ENCODE measurements at regions not wholly inside any gene's neighbourhood (a gene's known extent, or its start where the extent isn't known, plus 50 kb on each side); places are given as distances from the start of the nearest gene placed in this dataset.
A peak's percentile ranks its signal among the peaks of the same experiment; 100 is the strongest.
"Not testable (repeated sequence)": the region's sequence is repeated elsewhere in the genome, so short reads cannot be mapped to it uniquely, and the experiment has no call there.

DNA sequence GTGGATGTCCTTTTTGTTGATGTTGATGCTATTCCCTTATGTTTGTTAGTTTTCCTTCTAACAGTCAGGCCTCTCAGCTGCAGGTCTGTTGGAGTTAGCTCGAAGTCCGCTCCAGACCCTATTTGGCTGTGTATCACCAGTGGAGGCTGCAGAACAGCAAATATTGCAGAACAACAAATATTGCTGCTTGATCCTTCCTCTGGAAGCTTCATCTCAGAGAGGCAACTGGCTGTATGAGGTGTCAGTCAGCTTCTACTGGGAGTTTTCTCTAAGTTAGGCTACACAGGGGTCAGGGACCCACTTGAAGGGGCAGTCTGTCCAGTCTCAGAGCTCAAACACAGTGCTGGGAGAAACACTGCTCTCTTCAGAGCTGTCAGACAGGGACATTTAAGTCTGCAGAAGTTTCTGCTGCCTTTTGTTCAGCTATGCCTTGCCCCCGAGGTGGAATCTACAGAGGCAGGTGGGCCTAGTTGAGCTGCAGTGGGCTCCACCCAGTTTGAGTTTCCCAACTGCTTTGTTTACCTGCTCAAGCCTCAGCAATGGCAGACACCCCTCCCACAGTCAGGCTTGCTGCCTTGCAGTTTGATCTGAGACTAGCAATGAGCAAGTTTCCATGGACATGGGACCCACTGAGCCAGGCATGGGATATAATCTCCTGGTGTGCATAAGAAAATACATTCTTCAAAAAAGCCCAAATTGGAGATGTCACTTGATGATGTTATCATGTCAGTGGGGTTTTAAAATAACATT is 99.5 kb downstream of the KDM5D start:
- no peak for DNase-seq (ENCODE audit: low read depth)

DNA sequence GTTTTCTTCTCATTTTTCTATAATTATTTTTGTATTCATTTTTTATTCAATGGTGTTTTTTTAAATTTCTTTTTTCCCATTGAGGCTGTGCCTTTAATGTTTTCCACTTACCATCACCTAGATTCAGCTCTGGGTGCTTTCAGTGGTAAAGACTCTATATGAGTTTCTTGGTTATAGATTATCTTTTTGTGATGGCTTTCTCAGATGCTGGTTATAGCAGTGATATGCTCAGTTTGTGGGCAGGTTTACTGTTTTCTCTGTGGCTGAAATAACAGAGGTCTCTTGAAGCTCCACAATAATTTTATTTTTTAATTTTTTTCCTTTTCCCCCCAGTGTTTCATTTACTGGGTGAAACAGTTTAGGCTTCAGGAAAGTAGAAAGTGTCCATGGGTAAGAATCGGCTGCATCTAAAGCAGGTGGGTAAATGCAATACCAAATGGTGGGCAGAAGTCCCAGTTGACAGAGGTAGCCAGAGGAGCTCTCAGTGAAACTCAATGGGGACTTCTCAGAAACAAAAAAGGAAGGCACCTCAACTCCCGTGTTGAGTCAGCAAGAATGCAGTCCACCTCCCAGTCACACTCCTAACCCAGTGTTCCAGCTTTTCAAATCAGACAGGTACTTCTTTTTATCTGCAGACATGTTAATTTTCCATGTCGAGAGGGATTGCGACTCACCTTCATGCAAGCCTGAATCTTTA is 106.7 kb downstream of the KDM5D start:
- no peak for DNase-seq (ENCODE audit: low read depth)

DNA sequence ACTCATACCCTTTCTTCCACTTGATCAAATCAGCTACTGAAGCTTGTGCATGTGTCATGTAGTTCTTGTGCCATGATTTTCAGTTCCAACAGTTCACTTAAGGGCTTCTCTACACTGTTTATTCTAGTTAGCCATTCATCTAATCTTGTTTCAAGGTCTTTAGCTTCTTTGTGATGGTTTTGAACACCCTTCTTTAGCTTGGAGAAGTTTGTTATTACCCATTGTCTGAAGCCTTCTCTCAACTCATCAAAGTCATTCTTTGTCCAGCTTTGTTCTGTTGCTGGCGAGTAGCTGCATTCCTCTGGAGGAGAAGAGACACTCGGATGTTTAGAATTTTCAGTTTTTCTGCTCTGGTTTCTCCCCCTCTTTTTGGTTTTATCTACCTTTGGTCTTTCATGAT is 115.6 kb downstream of the KDM5D start:
- no peak for DNase-seq (ENCODE audit: low read depth)

- DNase-seq (ENCODE audit: low read depth): no peak
Measured at GRCh38 chrY:19622392-19622791, 122.1 kb downstream of the KDM5D start.

DNA sequence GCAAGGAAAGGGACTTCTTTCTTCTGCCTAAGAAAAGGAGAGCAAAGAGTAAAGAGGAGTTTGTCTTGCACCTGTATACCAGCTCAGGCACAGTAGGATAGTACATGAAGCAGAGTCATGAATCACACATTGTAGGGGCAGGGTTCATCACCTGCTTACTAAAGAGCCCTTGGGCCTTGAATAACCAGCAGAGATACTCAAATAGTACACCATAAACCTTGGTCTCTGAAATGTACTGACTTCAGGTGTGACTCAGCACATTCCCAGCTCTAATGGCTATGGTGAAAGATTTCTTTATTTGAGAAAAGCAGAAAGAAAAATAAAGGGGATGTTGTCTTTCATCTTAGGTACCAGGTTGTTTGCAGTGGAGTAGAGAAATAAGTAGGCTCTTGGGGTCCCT is 122.8 kb downstream of the KDM5D start:
- no peak for DNase-seq (ENCODE audit: low read depth)

GRCh38 chrY:19601113-19601512 is 143.4 kb downstream of the KDM5D start:
- no peak for DNase-seq (ENCODE audit: low read depth)

DNA sequence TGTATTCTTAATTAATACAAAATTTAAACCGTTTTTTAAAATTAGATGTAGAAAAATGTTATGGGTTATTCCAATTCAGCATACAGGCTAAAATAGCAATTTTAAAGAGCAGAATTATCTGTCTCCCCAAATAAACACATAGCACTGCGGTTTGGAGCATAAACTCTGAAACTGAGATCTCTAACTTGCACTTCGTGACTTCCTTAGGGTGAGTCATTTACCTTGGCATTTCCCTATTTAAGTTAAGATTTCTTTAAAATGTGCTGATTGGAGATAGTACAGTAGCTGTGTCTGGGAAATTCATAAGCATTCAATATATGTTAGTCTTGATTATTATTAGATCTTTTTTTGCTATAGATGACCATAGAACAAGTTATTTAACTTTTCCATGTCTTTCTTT is 143.8 kb downstream of the KDM5D start:
- no peak for DNase-seq (ENCODE audit: low read depth)

DNA sequence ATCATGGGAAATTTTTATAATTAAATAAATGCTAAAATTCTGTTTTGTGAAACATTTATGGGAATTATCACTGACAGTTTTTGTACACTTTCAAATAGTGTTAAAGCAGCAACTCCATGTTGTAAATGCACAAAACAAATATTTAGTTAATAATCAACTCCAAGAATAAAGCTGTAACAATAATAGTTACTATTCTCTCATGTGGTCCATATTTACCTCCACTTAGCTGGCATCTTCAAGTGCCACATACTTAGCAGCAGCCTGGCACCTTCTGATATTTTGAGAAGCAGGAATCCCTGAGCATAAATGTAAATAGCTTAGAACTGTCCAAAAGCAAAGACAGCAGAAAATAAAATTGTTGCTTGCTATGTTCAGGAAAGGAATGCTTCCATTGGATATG is 154.3 kb downstream of the KDM5D start:
- DNase-seq (ENCODE audit: low read depth): no peak

DNA sequence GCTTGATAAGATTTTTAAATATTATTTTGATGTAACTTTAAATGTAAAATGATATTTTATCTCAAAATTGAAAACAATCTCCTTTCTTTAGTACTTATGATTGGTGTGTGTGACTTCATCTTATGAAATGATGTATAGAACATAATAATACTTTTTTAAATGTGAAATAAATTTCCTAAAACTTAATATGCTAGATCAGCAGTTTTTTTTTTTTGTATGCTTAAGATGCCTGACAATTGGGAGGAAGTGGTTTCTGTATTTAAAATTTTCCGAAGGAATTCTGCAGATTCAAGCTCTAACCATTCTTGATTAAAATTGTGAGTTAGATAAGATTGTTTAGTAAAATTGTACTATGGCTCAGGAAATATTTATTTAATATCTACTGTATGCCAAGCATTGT is 154.9 kb downstream of the KDM5D start:
- DNase-seq (ENCODE audit: low read depth): no peak

DNA sequence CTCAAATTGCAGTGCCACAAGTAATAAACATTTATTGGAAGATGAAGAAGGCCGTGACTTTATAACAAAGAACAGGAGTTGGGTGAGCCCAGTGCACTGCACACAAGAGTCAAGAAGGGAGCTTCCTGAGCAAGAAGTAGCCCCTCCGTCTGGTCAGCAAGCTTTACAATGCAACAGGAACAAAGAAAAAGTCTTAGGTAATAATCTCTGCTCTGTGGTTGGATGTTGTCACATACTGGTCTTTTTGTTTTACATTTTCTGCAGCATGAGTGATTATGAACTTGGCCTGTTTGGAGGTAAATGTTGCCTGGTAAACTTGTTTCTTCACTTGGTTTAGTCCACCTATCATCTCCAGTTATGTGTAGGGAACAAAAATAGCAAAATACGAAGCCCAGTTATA is 157.2 kb downstream of the KDM5D start:
- no peak for DNase-seq (ENCODE audit: low read depth)

GRCh38 chrY:19580990-19581389 is 163.5 kb downstream of the KDM5D start:
- DNase-seq (ENCODE audit: low read depth): not testable (repeated sequence)

DNA sequence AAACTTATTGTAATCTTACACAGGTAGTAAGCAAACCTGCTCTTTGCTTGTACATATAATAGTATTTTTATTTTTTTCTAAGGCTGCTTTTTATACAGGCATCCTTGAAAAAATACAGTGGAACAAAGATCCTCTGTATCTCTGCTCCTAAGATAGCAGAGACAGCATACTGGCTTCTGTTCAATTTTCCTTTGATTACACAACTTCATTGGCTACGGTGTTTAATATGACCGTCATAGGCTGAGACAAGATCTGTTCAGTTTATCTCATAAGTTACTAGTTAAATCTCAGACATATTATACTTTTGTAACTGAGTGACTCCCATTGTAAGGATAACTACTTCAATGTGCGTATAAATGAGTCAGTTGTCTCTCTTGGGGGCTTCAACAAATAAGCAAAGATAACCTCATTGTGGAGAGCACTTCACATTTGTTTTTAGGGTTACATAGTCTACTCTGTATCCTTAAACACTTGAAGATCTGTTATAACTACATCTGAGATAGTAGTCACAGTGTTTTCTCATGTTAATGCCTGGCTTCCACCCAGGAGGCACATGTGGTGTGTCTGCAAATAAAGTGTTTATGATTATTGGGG is 166.1 kb downstream of the KDM5D start:
- DNase-seq (ENCODE audit: low read depth): no peak

DNA sequence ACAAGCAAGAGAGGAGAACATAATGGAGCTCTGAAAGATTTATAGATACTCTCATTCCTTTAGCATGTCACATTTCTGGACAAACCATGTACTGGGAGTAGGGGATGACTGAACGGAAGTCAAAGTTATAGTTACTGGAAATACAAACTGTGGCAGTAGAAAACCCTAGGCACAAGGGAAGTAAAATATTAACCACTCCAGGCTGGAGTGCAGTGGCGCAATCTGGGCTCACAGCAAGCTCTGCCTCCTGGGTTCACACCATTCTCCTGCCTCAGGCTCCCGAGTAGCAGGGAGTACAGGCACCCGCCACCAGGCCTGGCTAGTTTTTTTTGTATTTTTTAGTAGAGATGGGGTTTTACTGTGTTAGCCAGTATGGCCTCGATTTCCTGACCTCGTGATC is 167.3 kb downstream of the KDM5D start:
- DNase-seq (ENCODE audit: low read depth): no peak

- DNase-seq (ENCODE audit: low read depth): no peak
Measured at GRCh38 chrY:19574939-19575338, 169.6 kb downstream of the KDM5D start.

DNA sequence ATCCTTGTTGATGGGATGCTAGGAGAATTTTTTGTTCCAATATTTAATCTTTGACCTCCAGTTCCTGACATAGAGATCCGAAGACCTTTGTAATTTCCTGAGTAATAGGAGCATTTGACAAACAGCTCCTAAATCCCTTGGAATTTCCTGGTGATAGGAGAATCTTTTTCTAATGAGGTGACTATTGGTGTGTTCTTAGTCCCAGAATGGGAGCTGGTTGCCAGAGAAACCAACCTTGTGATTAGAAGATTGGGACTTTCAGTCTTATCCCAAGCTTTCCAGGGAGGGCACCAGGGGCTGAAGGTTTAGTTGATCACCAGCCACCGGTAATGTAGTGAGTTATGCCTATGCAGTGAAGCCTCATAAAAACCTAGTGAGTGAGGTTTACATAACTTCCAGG is 170.9 kb downstream of the KDM5D start:
- no peak for DNase-seq (ENCODE audit: low read depth)

DNA sequence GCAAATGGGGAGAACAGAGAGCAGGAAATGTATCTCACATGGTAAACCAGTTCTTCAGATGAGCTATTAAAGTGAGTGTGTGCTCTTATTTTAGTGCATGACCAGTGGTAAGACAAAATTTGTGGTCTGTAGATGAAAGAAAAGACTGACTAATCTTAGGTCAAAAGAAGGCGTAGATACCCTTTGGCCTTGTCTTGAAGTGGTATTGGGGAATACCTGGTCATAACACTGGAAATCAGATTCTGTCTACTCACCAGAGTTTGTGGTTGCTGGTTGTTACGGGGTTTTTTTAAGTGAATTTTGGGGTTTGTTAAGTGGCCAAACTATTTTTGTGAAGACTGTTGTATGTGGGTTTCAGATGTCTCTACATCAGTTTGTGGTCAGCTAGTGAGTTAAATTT is 173.5 kb downstream of the KDM5D start:
- DNase-seq (ENCODE audit: low read depth): no peak

DNA sequence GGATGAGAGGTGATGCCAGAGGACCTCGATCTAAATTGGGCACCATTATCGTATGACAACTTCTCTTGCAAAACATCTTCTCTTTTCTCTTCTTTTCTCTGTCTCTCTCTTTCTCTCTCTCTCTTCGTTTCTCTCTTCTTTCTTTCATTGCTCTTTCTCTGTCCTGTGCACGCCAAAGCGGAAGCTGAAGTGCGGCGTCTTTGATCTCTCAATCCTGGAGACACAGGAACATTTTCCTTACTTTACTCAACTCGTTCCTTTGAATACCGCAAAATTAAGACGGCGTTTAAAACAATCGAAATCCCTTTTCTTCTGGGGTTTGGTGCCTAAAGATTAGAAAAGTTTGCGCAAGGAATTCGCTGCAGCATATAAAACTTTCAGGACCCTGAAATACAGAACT is 176.6 kb downstream of the KDM5D start:
- no peak for DNase-seq (ENCODE audit: low read depth)

DNA sequence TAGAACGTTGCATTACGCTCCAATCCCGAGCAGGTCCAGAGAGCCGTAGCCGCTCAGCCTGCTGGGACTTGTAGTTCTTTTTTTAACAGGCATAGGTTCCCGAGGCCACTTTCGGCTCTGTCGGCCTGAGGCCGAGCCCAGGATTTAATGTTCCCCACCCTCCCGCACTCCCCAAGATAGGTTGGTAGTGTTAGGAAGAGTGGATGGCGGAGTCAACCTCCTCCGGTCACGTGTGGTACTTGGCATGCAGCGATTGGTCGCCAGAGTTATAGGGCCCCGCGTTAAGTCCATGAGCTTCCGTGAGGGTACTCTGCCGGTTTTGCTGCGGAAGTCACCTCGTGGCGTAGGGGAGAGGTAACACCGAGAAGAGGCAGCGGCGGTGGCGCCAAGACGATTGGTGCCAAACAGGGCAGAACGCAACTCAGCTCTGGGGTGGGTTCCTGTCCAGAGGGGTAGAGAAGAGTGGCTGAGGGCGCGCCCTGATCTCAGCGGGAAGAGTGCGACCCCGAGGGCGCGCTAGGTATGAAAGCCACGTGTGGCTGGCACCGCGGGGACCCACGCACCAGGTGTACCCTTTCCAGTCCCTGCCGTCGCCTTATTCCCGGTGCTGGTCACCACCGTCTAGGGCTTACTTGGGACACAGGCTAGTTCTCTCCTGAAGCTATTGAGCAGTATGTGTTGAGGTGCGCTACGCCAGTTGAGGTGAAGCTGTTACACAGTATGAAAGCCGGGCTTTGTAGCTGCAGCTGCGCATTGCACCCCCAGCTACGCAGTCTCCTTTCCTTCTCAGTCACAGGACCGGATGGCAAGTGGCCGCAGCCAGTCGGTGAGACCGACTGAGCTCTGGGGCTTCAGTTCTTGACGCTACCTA is 177.2 kb downstream of the KDM5D start:
- DNase-seq (ENCODE audit: low read depth): peak; percentile 77

DNA sequence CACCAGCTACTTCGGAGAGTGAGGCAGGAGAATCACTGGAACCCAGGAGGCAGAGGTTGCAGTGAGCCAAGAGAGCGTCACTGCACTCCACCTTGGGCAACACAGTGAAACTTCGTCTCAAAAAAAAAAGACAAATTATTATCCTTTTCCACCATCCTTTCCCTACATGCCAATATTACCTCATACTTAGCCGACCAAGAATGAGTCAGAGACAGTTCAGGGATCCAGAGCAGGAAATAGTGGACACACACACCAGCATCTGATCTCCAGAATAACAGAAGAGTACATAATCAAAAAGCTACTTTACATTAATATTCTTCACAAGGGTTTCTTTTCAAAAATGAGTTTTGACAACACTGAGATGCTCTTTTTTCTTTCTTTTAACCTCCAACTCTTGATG is 185.4 kb downstream of the KDM5D start:
- peak; percentile 11 for DNase-seq (ENCODE audit: low read depth)

DNA sequence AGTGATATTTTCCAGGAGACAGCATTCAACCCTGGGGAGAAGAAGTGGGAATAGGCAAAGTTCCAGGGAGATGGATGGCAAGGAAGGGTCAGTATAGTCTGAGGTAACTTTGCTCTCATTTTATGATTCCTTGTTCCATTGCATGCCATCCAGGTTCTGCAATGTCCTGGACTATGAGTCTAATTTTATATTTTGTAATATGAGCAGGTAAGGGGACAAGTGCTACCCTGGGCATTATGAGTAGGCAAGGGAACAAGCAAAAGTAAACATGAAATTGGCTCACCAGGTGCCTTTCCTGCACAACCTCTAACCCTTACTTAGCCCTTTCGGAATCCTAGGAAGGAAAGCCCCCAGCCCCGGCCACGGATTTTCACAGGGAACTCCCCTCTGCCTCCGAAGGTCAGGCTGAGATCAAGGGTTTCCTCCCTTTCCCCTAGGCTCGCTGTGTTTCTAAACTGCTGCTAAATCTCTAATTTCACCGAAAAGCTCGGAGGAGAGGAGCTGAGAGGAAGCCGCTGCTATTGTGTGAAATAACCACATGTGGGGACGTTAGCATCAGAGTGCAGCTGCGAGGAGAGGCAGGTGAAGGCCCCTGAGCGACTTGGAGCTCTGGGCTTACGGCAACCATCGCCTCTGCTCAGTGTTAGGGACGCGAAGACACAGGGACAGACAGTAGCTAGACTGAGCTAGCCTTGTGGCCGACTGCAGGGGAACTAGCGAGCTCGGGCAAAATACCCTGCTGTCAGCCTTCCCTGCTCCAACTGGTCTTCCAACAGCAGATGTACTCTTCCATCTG is 194.7 kb downstream of the KDM5D start:
- DNase-seq (ENCODE audit: low read depth): no peak

- no peak for DNase-seq (ENCODE audit: low read depth)
Measured at GRCh38 chrY:19541475-19542306, 202.8 kb downstream of the KDM5D start.
